AG04449 (cell line): ENCODE measurements at regions not wholly inside any gene's neighbourhood (a gene's known extent, or its start where the extent isn't known, plus 50 kb on each side); places are given as distances from the start of the nearest gene placed in this dataset.

Experiments
- CTCF ChIA-PET: fragments of 350-600 bp; formaldehyde crosslinking; extraction: SDS; loops from one replicate; lab custom pipeline; 2021; ENCODE audit warnings: antibody characterized with exemption; lab: Yijun Ruan, JAX
- POLR2A ChIA-PET: fragments of 400-600, 350-600 bp; formaldehyde crosslinking; extraction: SDS; loops from one replicate; lab custom pipeline; 2020; ENCODE audit warnings: antibody characterized with exemption, inconsistent platforms; lab: Yijun Ruan, JAX
- DNase-seq: peaks from one replicate; pipeline ENCODE4 v3.0.0-alpha.2; 2010; ENCODE audit warnings: low read depth, low spot score
- H3K4me3 ChIP-seq: 2 replicates; pipeline ENCODE4 v1.5.1; 2011; ENCODE audit warnings: low read depth, mild to moderate bottlenecking, control low read depth, low read length
- CTCF ChIP-seq: IDR thresholded peaks from one replicate; pipeline ENCODE4 v1.5.1; 2011; ENCODE audit warnings: mild to moderate bottlenecking, moderate library complexity, low read length, control low read depth, inconsistent platforms; ENCODE audit not compliant: insufficient read depth; ENCODE audit errors: missing control alignments

GRCh38 chr12:31859232-31859977 is 99.8 kb upstream of the RESF1 start:
- POLR2A ChIA-PET: no interaction called here
- no peak for TF ChIP-seq CTCF
- no peak for DNase-seq
- no peak overlapping the region for H3K4me3 ChIP-seq
- CTCF ChIA-PET: no interaction called here

- TF ChIP-seq CTCF: no peak
- H3K4me3 ChIP-seq: no peak overlapping the region
- no peak for DNase-seq
- CTCF ChIA-PET: no interaction called here
- POLR2A ChIA-PET: no interaction called here
Observed at GRCh38 chr12:31855427-31855826, 103.8 kb upstream of the RESF1 start.

- POLR2A ChIA-PET: no interaction called here
- no peak for TF ChIP-seq CTCF
- no peak for DNase-seq
- CTCF ChIA-PET: interaction anchor here (0.7 kb wide), 2 partner anchors 9 to 56 kb away, joined by 3 read pairs; no protein-coding TSS in a partner anchor
- no peak overlapping the region for H3K4me3 ChIP-seq
Observed at GRCh38 chr12:31853977-31854376, 105.2 kb upstream of the RESF1 start.

- ChIA-PET CTCF (interaction anchor here (0.7 kb wide), 2 partner anchors 9 to 56 kb away, joined by 3 read pairs; no protein-coding TSS in a partner anchor), POLR2A (no interaction called here)
- H3K4me3 ChIP-seq: no peak overlapping the region
- TF ChIP-seq CTCF: no peak
- no peak for DNase-seq
Observed at GRCh38 chr12:31853520-31853919, 105.7 kb upstream of the RESF1 start.

- DNase-seq: no peak
- H3K4me3 ChIP-seq: no peak overlapping the region
- ChIA-PET POLR2A (no interaction called here), CTCF (no interaction called here)
- TF ChIP-seq CTCF: no peak
Observed at GRCh38 chr12:31850268-31850667, 108.9 kb upstream of the RESF1 start.

- DNase-seq: no peak
- H3K4me3 ChIP-seq: no peak overlapping the region
- ChIA-PET CTCF (no interaction called here), POLR2A (no interaction called here)
- TF ChIP-seq CTCF: no peak
Observed at GRCh38 chr12:31849090-31849687, 110.0 kb upstream of the RESF1 start.
